ENCODE measurements at regions not wholly inside any gene's neighbourhood (a gene's known extent, or its start where the extent isn't known, plus 50 kb on each side); places are given as distances from the start of the nearest gene placed in this dataset.

GRCh38 chr21:17682924-17683323, 70.2 kb upstream of the BTG3 start:
- no peak for DNase-seq (ENCODE audit: low read depth in 4 of 4, low spot score in 2 of 4)

- DNase-seq (ENCODE audit: low read depth in 4 of 4, low spot score in 2 of 4) = peak in 2 of 4 donors; percentile 22 to 34
These were observed 66.4 kb upstream of the BTG3 start for GRCh38 chr21:17679002-17679600.

GRCh38 chr21:17676930-17677329, 64.2 kb upstream of the BTG3 start:
- peak in 1 of 4 donors; percentile 9 for DNase-seq (ENCODE audit: low read depth in 4 of 4, low spot score in 2 of 4)

- no peak for DNase-seq (ENCODE audit: low read depth in 4 of 4, low spot score in 2 of 4)
These were observed 61.4 kb upstream of the BTG3 start for GRCh38 chr21:17674106-17674505.

- no peak for DNase-seq (ENCODE audit: low read depth in 4 of 4, low spot score in 2 of 4)
These were observed 60.7 kb upstream of the BTG3 start for GRCh38 chr21:17673261-17674020.

GRCh38 chr21:17671733-17672132, 59.0 kb upstream of the BTG3 start:
- no peak for DNase-seq (ENCODE audit: low read depth in 4 of 4, low spot score in 2 of 4)

GRCh38 chr21:17668479-17669140, 55.9 kb upstream of the BTG3 start:
- no peak for DNase-seq (ENCODE audit: low read depth in 4 of 4, low spot score in 2 of 4)

GRCh38 chr21:17667256-17667655, 54.6 kb upstream of the BTG3 start:
- DNase-seq (ENCODE audit: low read depth in 4 of 4, low spot score in 2 of 4) = no peak

All from left renal cortex interstitium (tissue), 4 donors.